GM21723 (cell line): ENCODE measurements at regions not wholly inside any gene's neighbourhood (a gene's known extent, or its start where the extent isn't known, plus 50 kb on each side); places are given as distances from the start of the nearest gene placed in this dataset.
"Not testable (repeated sequence)": the region's sequence is repeated elsewhere in the genome, so short reads cannot be mapped to it uniquely, and the experiment has no call there.

Source experiments
- ATAC-seq: cut with Tn5 transposase; IDR thresholded peaks from one replicate; pipeline ENCODE4 v1.9.1; 2021; ENCODE audit warnings: mild to moderate bottlenecking, moderate library complexity; ENCODE audit not compliant: unreplicated experiment

DNA sequence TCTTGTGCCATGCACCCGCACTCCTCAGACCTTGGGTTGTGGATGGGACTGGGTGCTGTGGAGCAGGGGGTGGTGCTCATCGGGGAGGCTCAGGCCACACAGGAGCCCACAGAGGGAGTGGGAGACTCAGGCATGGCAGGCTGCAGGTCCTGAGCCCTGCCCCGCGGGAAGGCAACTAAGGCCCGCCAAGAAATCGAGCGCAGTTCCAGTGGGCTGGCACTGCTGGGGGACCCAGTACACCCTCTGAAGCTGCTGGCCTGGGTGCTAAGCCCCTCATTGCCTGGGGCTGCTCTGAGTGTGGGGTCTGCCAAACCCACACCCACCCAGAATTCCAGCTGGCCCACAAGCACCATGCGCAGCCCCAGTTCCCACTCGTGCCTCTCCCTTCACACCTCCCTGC is 450.5 kb upstream of the FGF16 start:
- no peak for ATAC-seq

- ATAC-seq, result no peak
Observed at GRCh38 chrX:77003530-77003929, 443.7 kb upstream of the FGF16 start.

DNA sequence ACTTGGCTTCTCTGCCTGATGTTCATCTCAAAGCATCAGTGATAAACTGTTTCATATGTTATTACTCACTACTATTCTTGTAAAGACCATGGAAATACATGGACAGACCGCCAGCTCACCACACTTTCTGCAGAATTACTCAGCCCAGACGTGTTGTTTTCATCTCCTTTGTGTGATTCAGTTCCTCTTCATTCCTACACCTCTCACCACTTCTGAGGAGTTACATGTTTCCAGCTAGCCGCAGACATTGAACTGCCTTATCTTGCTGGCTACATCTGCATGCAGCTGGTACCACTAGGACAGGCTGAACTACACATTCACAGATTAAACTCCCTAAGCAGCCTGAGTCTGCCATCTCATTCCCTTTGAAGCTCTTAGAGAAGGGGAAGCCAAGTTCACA is 443.2 kb upstream of the FGF16 start:
- no peak for ATAC-seq

- no peak for ATAC-seq
Observed at GRCh38 chrX:77009691-77010090, 437.5 kb upstream of the FGF16 start.

DNA sequence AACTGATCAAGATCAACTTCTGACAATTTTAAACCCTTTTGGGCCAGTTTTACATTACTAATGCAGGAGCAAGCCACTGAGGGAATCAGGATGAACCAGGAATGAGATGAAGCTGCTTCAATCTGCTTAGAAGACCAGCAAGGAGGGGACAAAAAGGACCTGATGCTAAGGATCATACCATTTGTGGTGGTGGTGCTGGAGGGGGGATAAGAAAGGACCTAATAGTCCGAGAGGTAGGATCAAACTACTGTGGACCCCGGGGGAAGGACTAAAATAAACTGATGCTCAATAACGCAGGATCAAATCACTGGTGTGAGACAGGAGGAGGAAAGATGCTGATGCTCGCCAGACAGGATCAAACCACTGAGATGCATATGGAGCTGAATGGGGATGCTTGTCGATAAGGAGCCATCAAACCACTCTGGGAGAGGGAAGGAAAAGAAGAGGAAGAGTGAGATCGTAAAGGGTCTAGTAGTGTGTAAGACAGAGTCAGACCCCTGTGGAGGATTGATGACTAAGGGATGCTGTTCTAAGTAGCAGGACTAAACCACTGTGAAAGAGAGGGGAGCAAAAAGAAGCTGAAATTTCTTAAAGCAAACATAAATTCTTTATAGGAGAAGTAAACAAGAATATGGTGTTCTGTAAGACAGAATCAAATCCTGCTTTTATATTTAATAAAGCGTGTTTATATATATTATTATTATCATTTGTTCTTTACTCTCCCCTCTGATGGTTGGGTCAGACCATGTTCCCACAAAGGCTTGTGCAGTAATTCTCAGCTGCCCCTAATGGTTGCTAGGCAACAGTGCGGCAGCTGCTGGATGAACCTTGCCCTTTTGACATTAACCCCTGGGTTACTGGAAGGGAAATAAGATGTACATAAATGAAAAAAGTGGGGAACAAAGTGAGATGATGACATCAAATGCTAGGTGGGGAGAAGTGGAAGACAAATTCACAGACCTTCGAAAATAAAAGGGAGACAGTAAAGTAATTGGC is 432.5 kb upstream of the FGF16 start:
- no peak for ATAC-seq

DNA sequence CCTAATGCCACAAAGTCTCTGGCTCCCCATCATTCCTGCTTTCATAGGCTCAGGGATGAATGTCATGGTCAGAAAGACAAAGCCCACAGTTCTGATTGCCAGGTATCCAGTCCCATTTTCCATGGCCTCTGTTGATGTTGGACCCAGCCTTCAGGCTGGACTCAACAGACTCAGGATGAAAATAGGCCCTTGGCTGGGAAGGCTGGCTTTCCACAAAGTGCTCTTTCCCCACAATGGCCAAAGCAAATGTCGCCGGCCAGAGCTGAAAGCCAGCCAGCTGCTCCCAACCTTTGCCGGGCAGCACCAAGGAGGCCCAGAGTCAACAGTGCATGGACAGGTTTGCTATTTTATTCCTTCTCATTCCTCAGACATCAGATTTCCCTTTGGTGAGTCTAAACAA is 430.1 kb upstream of the FGF16 start:
- ATAC-seq, result no peak

DNA sequence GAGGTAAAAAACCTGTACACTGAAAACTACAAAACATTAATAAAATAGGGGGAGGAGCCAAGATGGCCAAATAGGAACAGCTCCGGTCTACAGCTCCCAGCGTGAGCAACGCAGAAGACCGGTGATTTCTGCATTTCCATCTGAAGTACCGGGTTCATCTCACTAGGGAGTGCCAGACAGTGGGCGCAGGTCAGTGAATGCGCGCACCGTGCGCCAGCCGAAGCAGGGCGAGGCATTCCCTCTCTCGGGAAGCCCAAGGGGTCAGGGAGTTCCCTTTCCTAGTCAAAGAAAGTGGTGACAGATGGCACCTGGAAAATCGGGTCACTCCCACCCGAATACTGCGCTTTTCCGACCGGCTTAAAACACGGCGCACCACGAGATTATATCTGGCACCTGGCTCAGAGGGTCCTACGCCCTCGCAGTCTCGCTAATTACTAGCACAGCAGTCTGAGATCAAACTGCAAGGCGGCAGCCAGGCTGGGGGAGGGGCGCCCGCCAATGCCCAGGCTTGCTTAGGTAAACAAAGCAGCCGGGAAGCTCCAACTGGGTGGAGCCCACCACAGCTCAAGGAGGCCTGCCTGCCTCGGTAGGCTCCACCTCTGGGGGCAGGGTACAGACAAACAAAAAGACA is 400.9 kb upstream of the FGF16 start:
- ATAC-seq, result not testable (repeated sequence)

DNA sequence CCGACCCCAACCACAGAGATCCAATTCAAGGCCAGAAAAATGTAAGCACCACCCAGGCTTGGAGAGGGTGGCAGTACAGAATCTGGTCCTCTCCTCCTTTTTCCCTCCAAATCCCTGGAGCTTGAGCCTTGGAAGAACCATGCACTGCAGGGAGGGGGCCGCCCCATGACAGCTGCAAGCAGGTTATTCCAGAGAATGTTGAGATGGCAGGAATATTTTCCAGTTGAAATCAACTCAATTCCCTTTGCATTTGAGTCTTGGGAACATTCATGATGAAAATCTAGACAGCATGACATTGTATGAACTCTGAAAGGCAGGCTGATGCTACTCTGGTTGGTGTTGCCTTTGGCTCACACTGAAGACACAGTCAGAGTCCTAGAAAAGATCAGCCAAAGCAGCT is 386.6 kb upstream of the FGF16 start:
- ATAC-seq, result no peak

- no peak for ATAC-seq
Observed at GRCh38 chrX:77061022-77061421, 386.2 kb upstream of the FGF16 start.

DNA sequence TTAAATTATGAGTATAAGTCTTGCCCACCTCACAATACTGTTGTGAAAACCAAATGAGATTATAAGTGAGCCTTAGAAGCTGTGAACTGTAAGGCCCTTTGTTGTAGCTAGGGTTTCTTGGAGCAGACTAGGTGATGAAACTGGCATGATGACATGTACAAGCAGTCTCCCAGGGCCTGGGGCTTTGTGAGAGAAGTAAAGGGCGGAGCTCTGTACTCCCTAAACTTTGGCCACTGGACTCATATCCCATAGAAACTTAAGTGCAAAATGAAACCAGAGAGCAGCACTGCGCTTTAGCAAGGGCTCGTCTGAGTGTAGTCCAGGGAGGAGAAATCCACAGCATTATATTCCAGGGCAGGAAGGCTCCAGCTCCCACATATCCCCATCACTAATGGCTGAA is 385.6 kb upstream of the FGF16 start:
- ATAC-seq, result no peak

GRCh38 chrX:77065896-77066295 is 381.3 kb upstream of the FGF16 start:
- no peak for ATAC-seq

DNA sequence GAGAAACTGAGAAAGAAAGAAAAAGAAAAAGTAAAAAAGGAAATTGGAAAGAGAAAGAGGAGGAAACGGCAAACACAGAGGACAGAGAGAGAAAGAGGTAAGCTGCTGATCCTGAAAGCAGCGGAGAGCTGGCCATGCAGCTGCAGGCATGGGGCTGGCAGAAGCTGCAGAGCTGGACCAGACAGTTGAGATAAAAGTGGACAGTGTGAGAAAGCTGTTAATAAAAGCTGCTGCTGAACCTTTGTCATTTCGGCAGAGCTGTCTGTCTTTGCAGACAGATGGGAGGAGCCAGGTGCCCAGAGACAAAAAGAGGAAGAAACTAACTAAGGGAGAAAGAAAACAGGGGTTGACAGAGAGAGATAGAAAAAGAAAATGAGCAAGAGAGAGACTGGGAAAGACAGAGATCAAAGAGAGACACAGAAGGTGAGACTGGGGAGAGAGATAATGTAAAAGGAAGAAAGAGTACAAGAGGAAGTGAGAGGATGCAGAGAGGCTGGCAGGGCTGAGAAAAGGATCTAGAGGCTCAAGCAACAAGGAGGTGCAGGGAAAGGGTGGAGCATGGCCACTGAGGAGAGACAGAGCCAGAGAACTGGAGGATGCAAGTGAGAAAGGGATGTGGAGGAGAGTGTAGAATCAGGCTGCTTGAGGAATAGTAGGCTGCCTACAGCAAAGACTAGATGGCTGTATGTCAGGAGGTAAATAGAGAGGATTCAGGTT is 376.8 kb upstream of the FGF16 start:
- peak; percentile 63 for ATAC-seq

- no peak for ATAC-seq
Observed at GRCh38 chrX:77076896-77077295, 370.3 kb upstream of the FGF16 start.

DNA sequence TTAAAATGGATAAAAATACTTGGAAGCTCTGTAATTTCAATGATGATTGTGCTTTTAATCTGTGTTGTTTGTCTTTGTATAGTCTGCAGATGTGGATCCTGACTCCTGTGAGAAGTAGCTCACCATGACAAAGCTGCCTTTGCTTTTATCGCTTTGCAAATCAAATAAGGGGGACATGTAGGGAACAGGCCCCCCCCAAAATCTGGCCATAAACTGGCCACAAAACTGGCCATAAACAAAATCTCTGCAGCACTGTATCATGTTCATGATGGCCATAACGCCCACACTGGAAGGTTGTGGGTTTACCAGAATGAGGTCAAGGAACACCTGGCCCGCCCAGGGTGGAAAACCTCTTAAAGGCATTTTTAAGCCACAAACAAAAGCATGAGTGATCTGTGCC is 366.0 kb upstream of the FGF16 start:
- not testable (repeated sequence) for ATAC-seq

- no peak for ATAC-seq
Observed at GRCh38 chrX:77085372-77085771, 361.8 kb upstream of the FGF16 start.

DNA sequence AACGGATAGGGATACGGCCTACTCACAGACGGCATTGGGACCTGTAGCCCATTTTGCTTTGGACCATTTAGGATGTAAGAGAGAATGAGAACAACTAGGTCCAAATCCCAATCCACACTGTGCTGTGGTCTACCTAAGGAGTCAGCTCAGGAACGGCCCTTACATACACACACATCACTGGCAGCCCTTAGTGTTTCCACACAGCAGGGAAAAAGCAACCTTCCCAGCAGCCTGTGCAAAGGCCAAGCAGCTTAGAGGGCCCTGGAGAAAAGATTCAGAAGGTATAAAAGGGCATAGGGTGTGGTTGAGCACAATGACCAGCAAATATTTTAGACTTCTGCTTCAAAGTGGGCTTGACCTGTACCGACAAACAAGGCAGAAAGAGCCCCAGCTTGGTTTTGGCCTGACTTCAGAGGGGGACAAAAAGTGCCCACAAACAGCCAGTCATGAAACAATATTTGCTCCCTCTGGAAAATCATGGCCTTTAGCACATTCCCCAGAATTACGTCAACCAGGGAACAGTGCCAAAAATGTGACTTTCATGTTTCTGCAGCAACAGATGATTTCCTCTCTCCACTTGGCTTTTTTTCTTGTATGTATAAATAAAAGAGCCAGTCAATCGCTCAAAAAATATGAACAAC is 359.5 kb upstream of the FGF16 start:
- no peak for ATAC-seq

DNA sequence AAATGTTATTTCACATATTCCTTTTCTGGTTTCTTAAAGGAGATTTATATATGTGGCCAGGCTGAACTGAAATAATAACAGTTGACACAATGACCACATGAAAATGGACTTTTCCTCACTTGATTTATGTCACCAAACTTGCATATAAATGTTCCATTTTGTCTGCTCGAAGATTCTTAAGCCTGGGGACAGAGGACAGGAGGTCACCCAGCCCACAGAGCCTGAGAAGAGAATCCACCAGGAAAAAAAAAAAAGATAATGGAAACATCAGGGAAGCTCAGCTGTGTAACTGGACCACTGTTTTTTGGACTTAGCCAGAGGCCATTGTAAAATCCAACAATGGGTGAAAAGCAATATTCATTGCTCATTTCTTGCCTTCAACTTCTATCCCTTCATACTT is 359.0 kb upstream of the FGF16 start:
- no peak for ATAC-seq

GRCh38 chrX:77114501-77114900 is 332.7 kb upstream of the FGF16 start:
- no peak for ATAC-seq

DNA sequence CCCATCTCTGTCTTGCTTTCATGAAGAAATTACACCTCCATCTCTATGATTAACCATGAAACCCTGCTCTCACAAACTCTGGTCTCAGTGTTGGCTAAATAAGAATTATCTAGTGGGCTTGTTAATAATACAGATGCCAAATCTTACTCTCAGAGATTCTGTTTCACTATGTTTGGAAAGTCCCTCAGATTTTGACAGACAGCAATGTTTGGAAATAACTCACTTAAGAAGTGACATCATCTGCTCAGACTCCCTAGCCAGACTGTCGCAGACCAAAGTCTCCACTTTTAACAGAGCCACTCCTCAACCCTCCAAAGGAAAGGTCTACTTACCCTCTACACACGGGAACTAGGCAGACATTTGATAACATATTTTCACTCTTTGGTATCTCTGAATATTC is 328.5 kb upstream of the FGF16 start:
- no peak for ATAC-seq

- no peak for ATAC-seq
Observed at GRCh38 chrX:77119706-77120105, 327.5 kb upstream of the FGF16 start.

- not testable (repeated sequence) for ATAC-seq
Observed at GRCh38 chrX:77123917-77124316, 323.3 kb upstream of the FGF16 start.
